C4-2B (cell line): ENCODE measurements at regions not wholly inside any gene's neighbourhood (a gene's known extent, or its start where the extent isn't known, plus 50 kb on each side); places are given as distances from the start of the nearest gene placed in this dataset.

Experiments used
- CTCF ChIP-seq: fragments of 450-650 bp; conservative IDR thresholded peaks from 2 replicates; pipeline ENCODE4 v1.5.1; 2017; ENCODE audit warnings: mild to moderate bottlenecking
- ZFX ChIP-seq: fragments of 450-650 bp; IDR thresholded peaks from 2 replicates; pipeline ENCODE4 v1.6.1; 2017

DNA sequence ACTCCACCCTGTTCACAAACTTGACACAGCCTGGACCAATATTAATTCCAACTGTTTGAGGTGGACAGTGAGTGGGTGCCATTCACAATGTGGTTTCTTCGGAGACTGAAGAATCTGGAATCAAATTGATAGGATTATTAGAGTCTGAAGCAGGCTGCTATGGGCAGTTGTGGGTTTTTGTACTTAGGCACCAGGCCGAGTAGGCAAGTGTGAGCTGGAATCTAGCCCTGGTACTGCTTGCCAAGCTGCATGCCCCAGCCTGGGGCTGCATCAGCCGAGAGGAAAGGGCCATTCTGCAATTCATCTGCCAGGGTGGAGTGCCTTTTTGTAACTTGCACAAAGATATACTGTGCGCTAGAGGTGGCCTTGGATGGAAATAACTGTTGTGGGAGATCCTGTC, 654.7 kb upstream of the FANCL start:
- no peak for TF ChIP-seq CTCF
- no peak for TF ChIP-seq ZFX
